Kidney epithelial cell (primary cell): ENCODE measurements at regions not wholly inside any gene's neighbourhood (a gene's known extent, or its start where the extent isn't known, plus 50 kb on each side); places are given as distances from the start of the nearest gene placed in this dataset.

Experiments
- DNase-seq: peaks from one replicate; pipeline ENCODE4 v3.0.0-alpha.2; 2010; ENCODE audit warnings: low read depth
- H3K27me3 ChIP-seq: 2 replicates; pipeline ENCODE4 v1.6.0; 2011; ENCODE audit warnings: low read length; ENCODE audit not compliant: control insufficient read depth, insufficient read depth
- H3K36me3 ChIP-seq: 2 replicates; pipeline ENCODE4 v1.5.1; 2011; ENCODE audit warnings: low read length; ENCODE audit not compliant: control insufficient read depth, insufficient read depth
- H3K4me3 ChIP-seq: 2 replicates; pipeline ENCODE4 v1.5.1; 2011; ENCODE audit warnings: low read depth, mild to moderate bottlenecking, control low read depth, low read length
- CTCF ChIP-seq: IDR thresholded peaks from 2 replicates; pipeline ENCODE4 v1.5.1; 2011; ENCODE audit warnings: mild to moderate bottlenecking, moderate library complexity, low read length, control low read depth, inconsistent platforms; ENCODE audit not compliant: insufficient read depth, poor library complexity, severe bottlenecking

- no peak for DNase-seq
- TF ChIP-seq CTCF: no peak
- H3K36me3 ChIP-seq: no peaks in the 10 kb centered on the region
- H3K4me3 ChIP-seq: no peak overlapping the region
- no peaks in the 10 kb centered on the region for H3K27me3 ChIP-seq
Measured at GRCh38 chr10:61335359-61335758, 117.8 kb downstream of the TMEM26 start.

GRCh38 chr10:61332581-61332980, 120.6 kb downstream of the TMEM26 start:
- Histone ChIP-seq H3K4me3 (no peak overlapping the region), H3K36me3 (no peaks in the 10 kb centered on the region), H3K27me3 (no peaks in the 10 kb centered on the region)
- TF ChIP-seq CTCF: no peak
- no peak for DNase-seq

- no peaks in the 10 kb centered on the region for H3K36me3 ChIP-seq
- no peak for DNase-seq
- H3K27me3 ChIP-seq: no peaks in the 10 kb centered on the region
- no peak overlapping the region for H3K4me3 ChIP-seq
- no peak for TF ChIP-seq CTCF
Measured at GRCh38 chr10:61330669-61331068, 122.5 kb downstream of the TMEM26 start.

- no peaks in the 10 kb centered on the region for H3K36me3 ChIP-seq
- H3K4me3 ChIP-seq: no peak overlapping the region
- no peak for DNase-seq
- H3K27me3 ChIP-seq: no peaks in the 10 kb centered on the region
- no peak for TF ChIP-seq CTCF
Measured at GRCh38 chr10:61329854-61330253, 123.3 kb downstream of the TMEM26 start.

GRCh38 chr10:61325223-61325960, 127.8 kb downstream of the TMEM26 start:
- TF ChIP-seq CTCF: no peak
- no peak for DNase-seq
- H3K4me3 ChIP-seq: no peak overlapping the region
- no peaks in the 10 kb centered on the region for H3K36me3 ChIP-seq
- H3K27me3 ChIP-seq: no peaks in the 10 kb centered on the region

- Histone ChIP-seq H3K4me3 (no peak overlapping the region), H3K36me3 (no peaks in the 10 kb centered on the region), H3K27me3 (no peaks in the 10 kb centered on the region)
- no peak for TF ChIP-seq CTCF
- no peak for DNase-seq
Measured at GRCh38 chr10:61323726-61324125, 129.5 kb downstream of the TMEM26 start.
